ENCODE measurements at regions not wholly inside any gene's neighbourhood (a gene's known extent, or its start where the extent isn't known, plus 50 kb on each side); places are given as distances from the start of the nearest gene placed in this dataset.
"Not testable (repeated sequence)": the region's sequence is repeated elsewhere in the genome, so short reads cannot be mapped to it uniquely, and the experiment has no call there.

GRCh38 chr13:50235604-50236342 lies 220.5 kb downstream of the KCNRG start:
- DNase-seq, result no peak

DNA sequence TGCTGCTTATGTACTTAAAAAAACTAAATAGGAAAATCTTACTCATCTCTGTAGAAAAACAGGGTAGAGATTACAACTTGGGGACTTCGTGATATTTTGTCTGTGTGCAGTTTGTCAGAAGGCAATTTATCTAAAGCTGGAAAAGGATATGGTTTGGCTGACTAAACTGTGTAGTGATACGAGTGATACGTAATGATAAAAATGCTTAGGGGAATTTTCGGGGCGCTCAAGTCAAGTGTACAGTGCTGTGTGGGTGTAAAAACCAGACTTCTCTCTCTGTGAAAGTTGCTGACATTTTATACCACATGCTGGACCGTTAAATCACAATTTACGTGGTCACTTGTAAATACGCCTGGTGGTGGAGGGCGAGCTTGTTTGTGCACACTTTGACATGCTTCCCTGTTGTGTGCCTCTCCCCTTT lies 221.7 kb downstream of the KCNRG start:
- DNase-seq, result no peak

GRCh38 chr13:50238922-50239321 lies 223.7 kb downstream of the KCNRG start:
- no peak for DNase-seq

- DNase-seq, result no peak
Observed at GRCh38 chr13:50241479-50241878, 226.2 kb downstream of the KCNRG start.

GRCh38 chr13:50243931-50244330 lies 228.7 kb downstream of the KCNRG start:
- no peak for DNase-seq

DNA sequence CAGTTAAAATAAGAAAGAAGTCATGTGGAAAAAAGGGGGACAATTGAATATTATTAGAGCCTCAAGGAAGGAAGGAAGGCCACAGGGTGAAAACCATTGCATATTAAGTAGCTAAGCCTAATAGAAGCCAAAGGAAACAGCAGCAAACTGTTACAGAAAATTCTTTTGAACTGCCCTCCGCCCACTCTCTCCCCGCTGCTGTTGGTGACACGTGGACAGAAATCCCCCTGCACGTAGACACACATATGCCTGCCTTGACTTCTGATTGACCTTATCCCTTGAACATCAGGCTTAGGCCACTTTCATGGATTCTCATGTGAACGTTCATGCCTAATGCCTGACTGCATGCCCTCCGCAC lies 229.1 kb downstream of the KCNRG start:
- no peak for DNase-seq

- DNase-seq, result no peak
Observed at GRCh38 chr13:50244713-50245574, 229.7 kb downstream of the KCNRG start.

DNA sequence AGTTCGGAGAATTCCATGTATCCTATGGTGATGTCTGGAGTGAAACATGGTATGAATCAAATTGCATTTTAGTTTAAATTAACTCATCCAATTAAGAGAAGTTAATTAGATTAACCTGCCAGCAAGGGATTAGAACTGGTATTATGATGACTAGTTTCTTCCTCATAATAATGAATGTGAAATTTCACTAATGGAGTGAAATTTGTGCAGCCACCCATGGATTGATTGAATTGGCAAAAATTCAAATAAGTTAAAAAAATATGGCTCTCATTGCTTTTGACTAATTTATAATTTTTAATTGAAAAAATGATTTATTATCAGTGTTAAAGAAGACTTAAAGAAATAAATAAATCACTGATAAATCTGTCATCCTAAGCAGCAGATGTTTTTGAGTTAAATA lies 232.0 kb downstream of the KCNRG start:
- DNase-seq, result no peak

- DNase-seq, result no peak
Observed at GRCh38 chr13:50248516-50249143, 233.4 kb downstream of the KCNRG start.

- no peak for DNase-seq
Observed at GRCh38 chr13:50249144-50249521, 233.9 kb downstream of the KCNRG start.

GRCh38 chr13:50250401-50250800 lies 235.2 kb downstream of the KCNRG start:
- no peak for DNase-seq

GRCh38 chr13:50255639-50256038 lies 240.4 kb downstream of the KCNRG start:
- DNase-seq, result no peak

DNA sequence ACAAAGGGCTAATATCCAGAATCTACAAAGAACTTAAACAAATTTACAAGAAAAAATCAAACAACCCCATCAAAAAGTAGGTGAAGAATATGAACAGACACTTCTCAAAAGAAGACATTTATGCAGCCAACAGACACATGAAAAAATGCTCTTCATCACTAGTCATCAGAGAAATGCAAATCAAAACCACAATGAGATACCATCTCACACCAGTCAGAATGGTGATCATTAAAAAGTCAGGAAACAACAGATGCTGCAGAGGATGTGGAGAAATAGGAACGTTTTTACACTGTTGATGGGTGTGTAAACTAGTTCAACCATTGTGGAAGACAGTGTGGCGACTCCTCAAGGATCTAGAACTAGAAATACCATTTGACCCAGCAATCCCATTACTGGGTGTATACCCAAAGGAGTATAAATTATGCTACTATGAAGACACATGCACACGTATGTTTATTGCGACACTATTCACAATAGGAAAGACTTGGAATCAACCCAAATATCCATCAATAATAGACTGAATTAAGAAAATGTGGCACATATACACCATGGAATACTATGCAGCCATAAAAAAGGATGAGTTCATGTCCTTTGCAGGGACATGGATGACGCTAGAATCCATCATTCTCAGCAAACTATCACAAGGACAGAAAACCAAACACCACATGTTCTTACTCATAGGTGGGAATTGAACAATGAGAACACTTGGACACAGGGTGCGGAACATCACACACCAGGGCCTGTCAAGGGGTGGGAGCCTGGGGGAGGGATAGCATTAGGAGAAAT lies 241.5 kb downstream of the KCNRG start:
- DNase-seq, result not testable (repeated sequence)

DNA sequence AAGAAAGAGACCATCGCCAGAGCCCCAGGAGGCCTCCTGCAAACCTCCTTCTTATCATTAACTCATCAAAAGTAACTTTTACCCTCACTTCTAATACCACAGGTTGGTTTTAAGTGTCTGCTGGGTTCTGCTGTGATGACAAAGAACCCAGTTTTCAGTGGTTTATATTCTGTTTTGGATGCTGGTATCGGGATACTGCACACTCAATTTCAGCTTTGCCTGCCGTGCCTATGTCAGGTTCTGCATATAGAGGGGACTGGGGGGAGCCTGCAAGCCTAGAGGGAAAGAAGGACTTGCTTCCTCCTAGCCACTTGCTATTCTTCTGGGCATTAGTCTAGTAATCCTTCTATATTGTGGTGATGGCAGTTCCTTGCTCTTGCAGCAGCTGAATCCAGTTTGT lies 242.4 kb downstream of the KCNRG start:
- no peak for DNase-seq

- DNase-seq, result no peak
Observed at GRCh38 chr13:50261130-50261901, 246.1 kb downstream of the KCNRG start.

- no peak for DNase-seq
Observed at GRCh38 chr13:50267066-50267465, 251.8 kb downstream of the KCNRG start.

DNA sequence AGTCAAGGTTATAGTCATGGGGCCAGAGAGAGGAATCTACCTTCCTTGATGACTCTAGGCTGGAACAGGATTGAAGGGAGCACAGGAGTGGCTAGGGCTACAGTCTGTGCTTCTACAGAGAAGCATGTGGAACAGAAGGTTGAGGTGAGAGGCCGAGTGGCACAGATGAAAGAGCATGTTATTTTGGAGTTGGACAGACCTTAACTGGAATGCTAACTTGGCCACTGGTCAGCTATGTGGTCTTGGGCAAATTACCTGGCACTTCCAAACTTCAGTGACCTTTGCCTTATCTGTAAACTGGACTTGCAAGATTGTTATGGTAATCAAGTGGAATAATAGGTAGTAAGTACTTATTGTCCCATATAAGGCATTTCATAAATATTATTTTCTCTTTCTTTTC lies 252.7 kb downstream of the KCNRG start:
- no peak for DNase-seq

DNA sequence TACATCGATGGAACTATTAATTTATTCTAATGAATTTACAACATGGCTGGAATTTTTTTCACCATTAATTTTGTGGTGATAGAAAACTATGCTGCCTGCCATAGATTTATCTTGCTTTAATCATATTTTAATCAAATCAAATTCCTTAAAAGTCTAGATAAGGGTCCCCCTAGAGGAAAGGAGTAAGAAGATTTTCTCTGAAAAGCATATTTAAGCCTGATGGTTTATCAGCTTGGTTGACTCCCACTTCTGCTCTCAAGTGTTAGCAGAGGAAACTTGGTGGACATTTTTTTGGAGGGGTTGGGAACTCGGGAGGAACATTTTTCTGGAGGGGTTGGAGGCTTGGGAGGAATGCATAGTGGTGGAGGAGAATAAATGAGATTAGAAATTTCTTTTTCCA lies 253.3 kb downstream of the KCNRG start:
- DNase-seq, result no peak

DNA sequence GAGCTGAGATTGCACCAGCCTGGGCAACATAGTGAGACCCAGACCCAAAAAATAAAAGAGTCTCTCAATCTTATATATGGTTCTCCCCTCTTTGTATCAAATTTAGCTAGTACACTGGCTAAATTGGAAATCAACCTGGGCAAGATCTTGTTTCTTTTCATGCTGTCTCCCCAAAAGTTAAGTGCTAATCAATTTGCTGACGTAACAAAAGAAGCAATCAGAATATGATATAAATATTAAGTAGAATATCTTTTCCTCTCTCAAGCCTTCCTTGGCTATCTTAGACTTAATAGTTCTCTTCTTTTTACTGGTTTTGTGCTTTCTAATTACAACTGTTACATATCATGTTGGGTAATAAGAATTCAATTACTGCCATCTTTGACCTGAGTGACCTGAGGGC lies 258.9 kb downstream of the KCNRG start:
- DNase-seq, result no peak

- DNase-seq, result no peak
Observed at GRCh38 chr13:50275392-50276063, 260.3 kb downstream of the KCNRG start.

DNA sequence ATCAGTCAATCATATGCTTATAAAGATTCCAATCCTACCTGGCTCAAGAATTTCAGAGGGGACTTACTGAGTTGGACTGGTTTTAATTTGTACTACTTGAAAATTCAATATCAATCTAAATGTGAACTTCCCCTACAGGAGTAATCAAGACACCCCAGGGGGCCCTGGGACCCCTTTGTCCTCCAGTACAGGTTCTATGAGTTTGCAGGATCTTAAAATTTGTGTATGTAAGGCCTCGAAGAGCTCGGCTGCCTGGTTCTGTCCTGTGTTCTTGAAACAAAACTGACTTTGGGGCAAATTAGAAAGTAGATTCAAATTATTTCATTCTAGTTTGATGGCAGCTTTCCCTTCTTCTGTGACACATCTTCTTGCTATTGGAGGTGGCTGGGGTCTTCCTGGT lies 261.3 kb downstream of the KCNRG start:
- DNase-seq, result no peak

DNA sequence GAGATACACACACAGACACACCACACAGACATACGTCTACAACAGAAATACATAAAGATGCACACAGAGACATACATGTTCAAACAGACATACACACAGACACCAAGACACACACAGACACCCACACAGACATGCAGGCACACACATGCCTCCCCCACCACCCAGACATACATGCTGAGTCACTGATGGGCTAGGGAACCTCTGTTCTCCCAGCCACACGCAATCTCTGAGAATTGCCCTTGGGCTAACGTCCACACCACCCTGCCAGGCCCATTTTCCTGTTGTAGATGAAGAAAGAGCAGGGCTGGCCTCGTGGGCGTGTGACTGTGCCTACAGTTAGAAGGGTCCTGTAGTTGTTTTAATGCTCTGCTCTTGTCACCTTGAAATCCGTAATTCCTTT lies 261.9 kb downstream of the KCNRG start:
- DNase-seq, result no peak
